ENCODE measurements at regions not wholly inside any gene's neighbourhood (a gene's known extent, or its start where the extent isn't known, plus 50 kb on each side); places are given as distances from the start of the nearest gene placed in this dataset.

GRCh38 chrX:5756616-5757015, 472.1 kb downstream of the NLGN4X start:
- H3K4me3 ChIP-seq (ENCODE audit: low read depth, low read length, poor library complexity, severe bottlenecking) = no peak overlapping the region
- no peaks in the 10 kb centered on the region for H3K79me2 ChIP-seq (ENCODE audit: insufficient read depth, low read length)
- H3K9ac ChIP-seq (ENCODE audit: low read length) = no peak overlapping the region
- no peak overlapping the region for H2AFZ ChIP-seq (ENCODE audit: low read length)
- no peaks in the 10 kb centered on the region for H3K36me3 ChIP-seq (ENCODE audit: insufficient read depth, low read length)
- no peaks in the 10 kb centered on the region for H3F3A ChIP-seq (ENCODE audit: insufficient read depth, low read length)
- TF ChIP-seq EZH2 (IDR thresholded peaks at IDR 0.05; ENCODE audit: borderline replicate concordance, low read length) (no peak), CTCF (IDR thresholded peaks at IDR 0.05; ENCODE audit: low read length) (no peak)
- no peaks in the 10 kb centered on the region for H3K9me2 ChIP-seq (ENCODE audit: low read depth, low read length)
- no peaks in the 10 kb centered on the region for H4K20me1 ChIP-seq (ENCODE audit: insufficient read depth, low read length)
- H3K4me2 ChIP-seq (ENCODE audit: low read length) = no peak overlapping the region
- H3K4me1 ChIP-seq (ENCODE audit: insufficient read depth, low read length, severe bottlenecking) = no peaks in the 10 kb centered on the region
- no peaks in the 10 kb centered on the region for H3K9me3 ChIP-seq (ENCODE audit: low read length)
- H3K27ac ChIP-seq (ENCODE audit: low read depth, low read length, poor library complexity, severe bottlenecking) = no peak overlapping the region
- H3K27me3 ChIP-seq (ENCODE audit: insufficient read depth, low read length) = no peaks in the 10 kb centered on the region

GRCh38 chrX:5753291-5753690, 475.4 kb downstream of the NLGN4X start:
- H2AFZ ChIP-seq (ENCODE audit: low read length) = no peak overlapping the region
- no peak overlapping the region for H3K9ac ChIP-seq (ENCODE audit: low read length)
- no peak overlapping the region for H3K4me3 ChIP-seq (ENCODE audit: low read depth, low read length, poor library complexity, severe bottlenecking)
- H3K9me2 ChIP-seq (ENCODE audit: low read depth, low read length) = no peaks in the 10 kb centered on the region
- no peaks in the 10 kb centered on the region for H3F3A ChIP-seq (ENCODE audit: insufficient read depth, low read length)
- no peaks in the 10 kb centered on the region for H3K9me3 ChIP-seq (ENCODE audit: low read length)
- no peak for TF ChIP-seq EZH2 (IDR thresholded peaks at IDR 0.05; ENCODE audit: borderline replicate concordance, low read length)
- TF ChIP-seq CTCF (IDR thresholded peaks at IDR 0.05; ENCODE audit: low read length) = no peak
- H4K20me1 ChIP-seq (ENCODE audit: insufficient read depth, low read length) = no peaks in the 10 kb centered on the region
- no peaks in the 10 kb centered on the region for H3K27me3 ChIP-seq (ENCODE audit: insufficient read depth, low read length)
- H3K4me1 ChIP-seq (ENCODE audit: insufficient read depth, low read length, severe bottlenecking) = no peaks in the 10 kb centered on the region
- H3K27ac ChIP-seq (ENCODE audit: low read depth, low read length, poor library complexity, severe bottlenecking) = no peak overlapping the region
- H3K4me2 ChIP-seq (ENCODE audit: low read length) = no peak overlapping the region
- no peaks in the 10 kb centered on the region for H3K36me3 ChIP-seq (ENCODE audit: insufficient read depth, low read length)
- no peaks in the 10 kb centered on the region for H3K79me2 ChIP-seq (ENCODE audit: insufficient read depth, low read length)

GRCh38 chrX:5752831-5753230, 475.8 kb downstream of the NLGN4X start:
- Histone ChIP-seq H3K9me3 (ENCODE audit: low read length) (no peaks in the 10 kb centered on the region), H3K27me3 (ENCODE audit: insufficient read depth, low read length) (no peaks in the 10 kb centered on the region), H4K20me1 (ENCODE audit: insufficient read depth, low read length) (no peaks in the 10 kb centered on the region), H3K4me3 (ENCODE audit: low read depth, low read length, poor library complexity, severe bottlenecking) (no peak overlapping the region), H3K36me3 (ENCODE audit: insufficient read depth, low read length) (no peaks in the 10 kb centered on the region), H2AFZ (ENCODE audit: low read length) (no peak overlapping the region), H3K9ac (ENCODE audit: low read length) (no peak overlapping the region), H3K9me2 (ENCODE audit: low read depth, low read length) (no peaks in the 10 kb centered on the region), H3K79me2 (ENCODE audit: insufficient read depth, low read length) (no peaks in the 10 kb centered on the region), H3K4me1 (ENCODE audit: insufficient read depth, low read length, severe bottlenecking) (no peaks in the 10 kb centered on the region), H3F3A (ENCODE audit: insufficient read depth, low read length) (no peaks in the 10 kb centered on the region), H3K27ac (ENCODE audit: low read depth, low read length, poor library complexity, severe bottlenecking) (no peak overlapping the region), H3K4me2 (ENCODE audit: low read length) (no peak overlapping the region)
- TF ChIP-seq EZH2 (IDR thresholded peaks at IDR 0.05; ENCODE audit: borderline replicate concordance, low read length) = no peak
- no peak for TF ChIP-seq CTCF (IDR thresholded peaks at IDR 0.05; ENCODE audit: low read length)

Measured in OCI-LY1 (cell line).